ENCODE measurements at regions not wholly inside any gene's neighbourhood (a gene's known extent, or its start where the extent isn't known, plus 50 kb on each side); places are given as distances from the start of the nearest gene placed in this dataset.

DNA sequence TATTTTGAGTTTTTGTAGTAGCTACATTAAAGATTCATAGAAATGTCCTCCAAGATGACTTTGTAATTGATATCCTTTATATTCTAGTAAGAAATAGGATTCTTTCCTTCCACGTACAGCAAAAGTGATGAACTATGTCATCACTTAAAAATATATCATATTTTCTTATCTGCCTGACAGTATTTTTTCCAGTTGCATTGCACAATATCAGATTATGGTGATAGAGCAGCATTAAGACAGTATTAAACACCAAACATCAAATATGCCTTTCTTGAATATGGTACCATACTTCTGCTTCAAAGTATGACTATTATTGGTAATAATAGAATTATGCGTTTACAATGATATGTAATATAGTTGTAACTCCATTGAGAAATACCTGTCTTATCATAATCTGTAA, 919.8 kb upstream of the EDIL3 start:
- no peaks in the 10 kb centered on the region for H3K4me1 Mint-ChIP-seq
- H3K9me3 Mint-ChIP-seq, result no peaks in the 10 kb centered on the region
- ATAC-seq (no peak), DNase-seq (ENCODE audit: low spot score) (no peak)
- H3K36me3 Mint-ChIP-seq, result no peaks in the 10 kb centered on the region
- POLR2A ChIA-PET, result no interaction called here
- CTCF ChIA-PET, result no interaction called here
- no peak overlapping the region for H3K27ac Mint-ChIP-seq
- TF ChIP-seq NFE2L1 (CRISPR knock-in tag; IDR thresholded peaks at IDR 0.05) (no peak), ZNF138 (CRISPR knock-in tag; conservative IDR thresholded peaks at IDR 0.05) (no peak), ARID4B (CRISPR knock-in tag; IDR thresholded peaks at IDR 0.05; ENCODE audit: borderline replicate concordance) (no peak), HMGA2 (CRISPR knock-in tag; IDR thresholded peaks at IDR 0.05) (no peak), FOXJ3 (CRISPR knock-in tag; IDR thresholded peaks at IDR 0.05; ENCODE audit: borderline replicate concordance) (no peak), CBFB (CRISPR knock-in tag; IDR thresholded peaks at IDR 0.05; ENCODE audit: low read depth) (no peak)
- TF ChIP-seq, protein P1, sequence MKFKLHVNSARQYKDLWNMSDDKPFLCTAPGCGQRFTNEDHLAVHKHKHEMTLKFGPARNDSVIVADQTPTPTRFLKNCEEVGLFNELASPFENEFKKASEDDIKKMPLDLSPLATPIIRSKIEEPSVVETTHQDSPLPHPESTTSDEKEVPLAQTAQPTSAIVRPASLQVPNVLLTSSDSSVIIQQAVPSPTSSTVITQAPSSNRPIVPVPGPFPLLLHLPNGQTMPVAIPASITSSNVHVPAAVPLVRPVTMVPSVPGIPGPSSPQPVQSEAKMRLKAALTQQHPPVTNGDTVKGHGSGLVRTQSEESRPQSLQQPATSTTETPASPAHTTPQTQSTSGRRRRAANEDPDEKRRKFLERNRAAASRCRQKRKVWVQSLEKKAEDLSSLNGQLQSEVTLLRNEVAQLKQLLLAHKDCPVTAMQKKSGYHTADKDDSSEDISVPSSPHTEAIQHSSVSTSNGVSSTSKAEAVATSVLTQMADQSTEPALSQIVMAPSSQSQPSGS (CRISPR knock-in tag; IDR thresholded peaks at IDR 0.05; ENCODE audit: borderline replicate concordance, low read depth), result no peak
- TF ChIP-seq, protein P2, sequence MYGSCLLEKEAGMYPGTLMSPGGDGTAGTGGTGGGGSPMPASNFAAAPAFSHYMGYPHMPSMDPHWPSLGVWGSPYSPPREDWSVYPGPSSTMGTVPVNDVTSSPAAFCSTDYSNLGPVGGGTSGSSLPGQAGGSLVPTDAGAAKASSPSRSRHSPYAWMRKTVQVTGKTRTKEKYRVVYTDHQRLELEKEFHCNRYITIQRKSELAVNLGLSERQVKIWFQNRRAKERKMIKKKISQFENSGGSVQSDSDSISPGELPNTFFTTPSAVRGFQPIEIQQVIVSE (CRISPR knock-in tag; IDR thresholded peaks at IDR 0.05; ENCODE audit: borderline replicate concordance), result no peak
- no peaks in the 10 kb centered on the region for H3K27me3 Mint-ChIP-seq (ENCODE audit: low read depth)
- no peak overlapping the region for H3K4me3 Mint-ChIP-seq

DNA sequence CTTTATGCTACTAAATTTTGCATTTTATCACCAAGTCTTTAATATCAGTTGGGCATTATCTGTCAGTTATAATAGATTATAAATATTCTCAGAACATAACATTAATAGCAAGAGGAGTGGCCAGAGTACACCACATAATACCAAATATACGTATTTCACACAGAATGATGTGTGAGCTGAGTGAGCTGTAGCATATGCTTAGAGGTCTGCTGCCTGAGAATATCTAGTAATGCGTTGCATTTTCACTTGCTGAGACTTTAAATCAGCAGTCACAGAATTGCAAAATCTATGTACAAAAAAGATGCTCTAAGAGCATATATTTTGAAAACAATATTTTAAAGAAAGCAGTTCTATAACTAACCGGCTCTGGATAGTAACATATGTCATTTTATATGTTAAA, 921.1 kb upstream of the EDIL3 start:
- DNase-seq (ENCODE audit: low spot score), result no peak
- TF ChIP-seq, protein P3, sequence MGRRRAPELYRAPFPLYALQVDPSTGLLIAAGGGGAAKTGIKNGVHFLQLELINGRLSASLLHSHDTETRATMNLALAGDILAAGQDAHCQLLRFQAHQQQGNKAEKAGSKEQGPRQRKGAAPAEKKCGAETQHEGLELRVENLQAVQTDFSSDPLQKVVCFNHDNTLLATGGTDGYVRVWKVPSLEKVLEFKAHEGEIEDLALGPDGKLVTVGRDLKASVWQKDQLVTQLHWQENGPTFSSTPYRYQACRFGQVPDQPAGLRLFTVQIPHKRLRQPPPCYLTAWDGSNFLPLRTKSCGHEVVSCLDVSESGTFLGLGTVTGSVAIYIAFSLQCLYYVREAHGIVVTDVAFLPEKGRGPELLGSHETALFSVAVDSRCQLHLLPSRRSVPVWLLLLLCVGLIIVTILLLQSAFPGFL (CRISPR knock-in tag; IDR thresholded peaks at IDR 0.05; ENCODE audit: borderline replicate concordance), result no peak
- TF ChIP-seq E2F5 (CRISPR knock-in tag; IDR thresholded peaks at IDR 0.05), result no peak
- no peak for TF ChIP-seq ZNF512 (CRISPR knock-in tag; IDR thresholded peaks at IDR 0.05; ENCODE audit: borderline replicate concordance)
- TF ChIP-seq FOXJ3 (CRISPR knock-in tag; IDR thresholded peaks at IDR 0.05; ENCODE audit: borderline replicate concordance), result no peak
- no peak for TF ChIP-seq SMAD4 (CRISPR knock-in tag; IDR thresholded peaks at IDR 0.05)
- no peak for TF ChIP-seq MXD4 (CRISPR knock-in tag; IDR thresholded peaks at IDR 0.05; ENCODE audit: borderline replicate concordance)
- TF ChIP-seq ETV6 (CRISPR knock-in tag; IDR thresholded peaks at IDR 0.05), result no peak
- POLR2A ChIA-PET, result no interaction called here
- CTCF ChIA-PET, result no interaction called here
- Mint-ChIP-seq H3K36me3 (no peaks in the 10 kb centered on the region), H3K9me3 (no peaks in the 10 kb centered on the region), H3K4me3 (no peak overlapping the region), H3K27ac (no peak overlapping the region), H3K4me1 (no peaks in the 10 kb centered on the region), H3K27me3 (ENCODE audit: low read depth) (no peaks in the 10 kb centered on the region)
- ATAC-seq, result no peak
